ENCODE measurements at regions not wholly inside any gene's neighbourhood (a gene's known extent, or its start where the extent isn't known, plus 50 kb on each side); places are given as distances from the start of the nearest gene placed in this dataset.

GRCh38 chr18:45517181-45517741, 98.0 kb upstream of the SLC14A2 start (continued):
- TF ChIP-seq FOXM1 (IDR thresholded peaks at IDR 0.05; ENCODE audit: low read depth) (no peak), FOXJ3 (CRISPR knock-in tag; IDR thresholded peaks at IDR 0.05) (no peak)

DNA sequence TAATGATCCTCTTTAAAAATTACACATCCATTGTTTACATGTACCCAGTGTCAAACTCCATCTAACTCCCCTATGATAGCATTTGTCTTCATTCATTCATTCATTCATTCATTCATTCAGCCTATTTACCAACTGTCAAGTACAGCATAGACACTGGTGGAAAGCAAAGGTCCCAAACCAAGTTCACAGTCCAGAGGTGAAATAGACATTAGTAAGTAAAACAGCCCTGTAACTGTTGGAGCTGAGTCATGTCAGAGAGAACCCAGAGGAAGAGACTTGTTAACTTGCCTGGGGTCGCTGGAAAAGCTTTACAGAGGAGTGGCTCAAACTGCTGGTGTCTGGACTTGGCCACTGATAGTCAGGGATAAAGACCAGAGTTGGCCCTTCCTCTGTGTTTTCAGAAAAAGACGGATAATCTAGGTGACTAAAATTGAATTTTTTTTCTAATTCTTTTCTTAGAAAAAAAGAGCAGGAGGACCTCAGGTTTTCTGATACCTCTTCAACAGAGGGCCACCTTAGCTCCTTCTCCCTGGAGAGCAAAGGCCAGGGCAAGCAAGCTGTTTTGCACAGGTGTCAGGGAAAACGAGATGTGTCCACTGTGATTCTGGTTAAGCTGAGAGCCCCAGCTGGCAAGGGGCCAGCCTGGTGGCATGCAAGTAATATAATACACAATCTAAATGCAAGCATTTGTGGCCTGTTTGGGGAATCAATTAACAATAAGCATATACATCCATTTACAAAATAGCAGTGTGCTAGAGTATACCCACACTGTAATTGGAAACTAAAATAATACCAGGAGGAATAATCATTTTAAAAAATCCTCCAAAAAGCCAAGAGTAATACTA, 96.7 kb upstream of the SLC14A2 start:
- WGBS (ENCODE audit: low lambda C conversion rate), result 56% methylated on average over 3 of the region's 3 CpGs
- Histone ChIP-seq H3K27me3 (ENCODE audit: insufficient read depth) (no peaks in the 10 kb centered on the region), H4K20me1 (ENCODE audit: insufficient read depth) (no peaks in the 10 kb centered on the region), H3K9me3 (no peaks in the 10 kb centered on the region), H3K4me3 (ENCODE audit: low read depth in 2 of 2, low read length in 1 of 2) (no peak overlapping the region), H3K36me3 (replicated peaks in 1 of 2; ENCODE audit: control insufficient read depth in 1 of 2, insufficient read depth in 2 of 2, low read length in 1 of 2) (no peaks in the 10 kb centered on the region), H3F3A (replicated peaks; ENCODE audit: insufficient read depth) (no peaks in the 10 kb centered on the region), H3K4me2 (no peak overlapping the region), H3K79me2 (ENCODE audit: insufficient read depth) (no peaks in the 10 kb centered on the region), H3K9ac (no peak overlapping the region), H3K4me1 (ENCODE audit: control insufficient read depth in 1 of 2, insufficient read depth in 2 of 2, low read depth in 1 of 2, low read length in 1 of 2) (peaks cover 9 to 13% of the 10 kb centered on the region in 2 experiments), H3K27ac (ENCODE audit: low read depth in 2 of 2, low read length in 1 of 2) (no peak overlapping the region; a peak in 1 of 4 replicates), H3K9me2 (no peaks in the 10 kb centered on the region), H2AFZ (ENCODE audit: low read depth) (no peak overlapping the region)
- POLR2A ChIA-PET, result interaction anchor here (0.8 kb wide), 1 partner anchor 27 kb away, joined by 3 read pairs; no protein-coding TSS in a partner anchor
- CTCF ChIA-PET, result interaction anchor here (0.7 to 4.1 kb wide), 5 partner anchors 16 to 306 kb away, joined by 3 to 13 read pairs (median 3); no protein-coding TSS in a partner anchor
- DNase-seq, result no peak
- TF ChIP-seq RCOR1 (IDR thresholded peaks at IDR 0.05; ENCODE audit: low read length) (no peak), TEAD4 (IDR thresholded peaks at IDR 0.05; ENCODE audit: borderline replicate concordance, insufficient read depth) (no peak), RFX5 (IDR thresholded peaks at IDR 0.05; ENCODE audit: low read length) (no peak), REST (IDR thresholded peaks at IDR 0.05; ENCODE audit: low read depth, low read length) (no peak), SIN3A (IDR thresholded peaks at IDR 0.05; ENCODE audit: borderline replicate concordance, low read depth, low read length) (no peak), RAD21 (IDR thresholded peaks at IDR 0.05; ENCODE audit: low read length) (no peak), POLR2AphosphoS5 (IDR thresholded peaks at IDR 0.05; ENCODE audit: low read depth, low read length) (no peak), CTCF (IDR thresholded peaks at IDR 0.05) (no peak), ELF1 (IDR thresholded peaks at IDR 0.05) (no peak), FOSL2 (IDR thresholded peaks at IDR 0.05; ENCODE audit: borderline replicate concordance, low read depth) (no peak), ZBTB33 (IDR thresholded peaks at IDR 0.05; ENCODE audit: borderline replicate concordance, low read depth) (no peak), RXRA (IDR thresholded peaks at IDR 0.05; ENCODE audit: borderline replicate concordance, low read depth) (no peak), FOXM1 (IDR thresholded peaks at IDR 0.05; ENCODE audit: low read depth) (no peak), GATA2 (CRISPR knock-in tag; IDR thresholded peaks at IDR 0.05) (no peak), JUND (IDR thresholded peaks at IDR 0.05) (no peak), MEF2A (IDR thresholded peaks at IDR 0.05; ENCODE audit: borderline replicate concordance, low read depth) (no peak), EP300 (IDR thresholded peaks at IDR 0.05; ENCODE audit: borderline replicate concordance in 1 of 2, low read depth in 1 of 2, low read length in 1 of 2) (no peak), GABPA (IDR thresholded peaks at IDR 0.05; ENCODE audit: low read depth) (no peak)
- TF ChIP-seq, protein P1, sequence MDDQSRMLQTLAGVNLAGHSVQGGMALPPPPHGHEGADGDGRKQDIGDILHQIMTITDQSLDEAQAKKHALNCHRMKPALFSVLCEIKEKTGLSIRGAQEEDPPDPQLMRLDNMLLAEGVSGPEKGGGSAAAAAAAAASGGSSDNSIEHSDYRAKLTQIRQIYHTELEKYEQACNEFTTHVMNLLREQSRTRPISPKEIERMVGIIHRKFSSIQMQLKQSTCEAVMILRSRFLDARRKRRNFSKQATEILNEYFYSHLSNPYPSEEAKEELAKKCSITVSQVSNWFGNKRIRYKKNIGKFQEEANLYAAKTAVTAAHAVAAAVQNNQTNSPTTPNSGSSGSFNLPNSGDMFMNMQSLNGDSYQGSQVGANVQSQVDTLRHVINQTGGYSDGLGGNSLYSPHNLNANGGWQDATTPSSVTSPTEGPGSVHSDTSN (IDR thresholded peaks at IDR 0.05), result no peak
- TF ChIP-seq, protein P2, sequence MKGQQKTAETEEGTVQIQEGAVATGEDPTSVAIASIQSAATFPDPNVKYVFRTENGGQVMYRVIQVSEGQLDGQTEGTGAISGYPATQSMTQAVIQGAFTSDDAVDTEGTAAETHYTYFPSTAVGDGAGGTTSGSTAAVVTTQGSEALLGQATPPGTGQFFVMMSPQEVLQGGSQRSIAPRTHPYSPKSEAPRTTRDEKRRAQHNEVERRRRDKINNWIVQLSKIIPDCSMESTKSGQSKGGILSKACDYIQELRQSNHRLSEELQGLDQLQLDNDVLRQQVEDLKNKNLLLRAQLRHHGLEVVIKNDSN (IDR thresholded peaks at IDR 0.05; ENCODE audit: borderline replicate concordance, low read depth), result no peak

Measured in SK-N-SH (cell line).